SKM-1 (cell line): ENCODE measurements at regions not wholly inside any gene's neighbourhood (a gene's known extent, or its start where the extent isn't known, plus 50 kb on each side); places are given as distances from the start of the nearest gene placed in this dataset.

Experiments used
- DNase-seq: peaks from one replicate; lab custom pipeline; 2025; ENCODE audit not compliant: unreplicated experiment; lab: John Stamatoyannopoulos, UW

DNA sequence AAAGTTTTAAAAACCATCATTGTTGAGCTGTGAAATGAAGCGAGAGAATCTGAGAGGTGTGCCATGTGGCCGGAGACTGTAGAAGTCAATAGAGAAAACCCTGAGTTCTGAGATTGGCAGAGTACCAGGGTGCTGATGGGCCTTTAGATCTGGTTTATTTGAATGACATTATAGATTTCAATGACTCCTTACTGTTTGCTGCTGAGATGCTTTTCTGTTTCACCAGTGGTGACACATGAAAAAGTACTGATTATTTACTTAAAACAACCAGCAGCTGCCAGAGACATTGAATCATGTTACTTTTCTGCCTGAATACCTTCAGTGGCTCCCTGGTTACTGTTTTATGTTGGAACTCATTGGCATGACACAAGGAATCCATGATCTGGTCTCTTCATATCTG, 602.7 kb upstream of the ZNF804A start:
- no peak for DNase-seq

DNA sequence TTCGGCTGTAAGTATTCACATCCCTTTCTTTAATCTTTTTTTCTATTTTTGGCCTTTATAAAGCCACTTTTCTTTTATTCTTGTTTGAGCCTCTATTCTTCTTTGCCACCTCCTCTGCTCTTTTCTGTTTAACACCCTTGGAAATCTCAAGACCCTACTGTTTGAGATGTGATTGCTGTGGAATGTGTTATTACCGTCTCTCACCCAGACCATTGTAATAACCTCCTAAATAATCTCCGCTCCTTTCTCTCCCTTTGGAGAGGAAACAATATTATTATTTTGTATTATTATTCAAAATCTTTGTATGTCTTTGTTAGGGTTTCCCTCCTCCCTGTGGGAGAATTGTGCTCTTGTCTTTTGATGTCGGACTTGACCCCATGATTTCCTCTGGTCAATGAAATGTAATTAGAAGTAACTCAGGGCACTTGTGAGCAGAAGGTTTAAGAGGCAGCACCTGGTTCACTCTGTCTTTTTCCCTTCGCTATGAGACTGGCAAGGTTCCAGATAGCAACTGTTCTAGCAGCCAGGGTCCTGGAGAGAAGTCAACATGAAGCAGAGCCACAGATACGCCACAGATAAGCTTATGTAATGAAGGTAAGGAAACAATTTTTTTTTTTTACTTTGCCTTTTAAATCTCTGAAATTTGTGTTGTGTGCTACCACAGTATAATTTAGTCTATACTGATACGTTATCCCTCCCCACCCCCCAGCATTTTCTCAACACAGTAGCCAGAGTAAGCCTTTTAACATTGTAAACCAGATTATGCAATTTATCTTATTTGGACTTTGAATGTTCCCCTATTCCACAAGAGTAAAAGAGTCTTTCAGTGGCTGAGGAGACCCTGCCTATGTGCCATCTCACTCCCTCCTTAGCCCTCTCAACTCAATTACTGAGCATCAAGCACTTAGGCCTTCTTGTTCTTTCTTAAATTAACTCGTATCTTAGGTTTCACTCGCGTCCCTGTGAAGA, 601.2 kb upstream of the ZNF804A start:
- DNase-seq: no peak

GRCh38 chr2:183998041-183998796, 600.1 kb upstream of the ZNF804A start:
- DNase-seq: no peak

GRCh38 chr2:183998797-183999190, 599.5 kb upstream of the ZNF804A start:
- no peak for DNase-seq

GRCh38 chr2:184004289-184004947, 593.9 kb upstream of the ZNF804A start:
- DNase-seq: no peak

- no peak for DNase-seq
These were observed 593.2 kb upstream of the ZNF804A start for GRCh38 chr2:184004948-184005672.

GRCh38 chr2:184006998-184007397, 591.3 kb upstream of the ZNF804A start:
- no peak for DNase-seq

DNA sequence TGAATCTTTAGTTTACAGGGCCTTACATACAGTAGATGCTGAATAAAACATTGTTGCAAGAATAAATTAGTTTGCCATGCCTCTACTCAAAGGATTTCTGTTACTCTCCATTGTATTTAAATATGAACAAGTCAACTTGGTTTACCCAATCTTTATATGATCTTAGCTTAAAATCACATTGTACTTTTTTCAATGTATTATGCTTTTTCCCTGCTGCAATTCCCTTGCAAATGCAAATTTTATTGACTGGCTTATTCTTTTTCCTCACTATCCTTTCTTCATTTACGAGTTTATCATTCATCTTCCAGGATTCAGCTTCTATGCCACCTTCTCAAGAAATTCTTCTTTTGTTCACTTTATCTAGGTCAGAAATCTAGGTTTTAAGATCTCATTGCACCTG, 571.4 kb upstream of the ZNF804A start:
- DNase-seq: no peak

DNA sequence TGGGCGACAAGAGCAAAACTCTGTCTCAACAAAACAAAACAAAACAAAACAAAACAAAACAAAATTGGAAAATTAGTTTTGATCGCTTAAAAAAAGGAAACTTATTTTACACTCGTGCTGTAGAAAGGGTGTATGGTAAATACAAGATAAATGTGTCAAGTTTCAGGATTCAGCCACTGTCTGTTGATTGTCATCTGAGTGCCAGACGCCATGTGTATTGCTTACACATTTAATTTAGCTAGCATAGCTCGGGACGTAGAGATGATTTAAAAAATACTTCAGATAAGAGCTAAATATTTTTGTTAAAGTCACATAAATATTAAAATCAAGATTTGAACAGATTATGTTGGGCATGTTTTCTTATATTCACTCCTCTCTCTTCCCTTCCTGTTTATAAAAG, 568.1 kb upstream of the ZNF804A start:
- DNase-seq: no peak

GRCh38 chr2:184030989-184031388, 567.3 kb upstream of the ZNF804A start:
- DNase-seq: no peak

DNA sequence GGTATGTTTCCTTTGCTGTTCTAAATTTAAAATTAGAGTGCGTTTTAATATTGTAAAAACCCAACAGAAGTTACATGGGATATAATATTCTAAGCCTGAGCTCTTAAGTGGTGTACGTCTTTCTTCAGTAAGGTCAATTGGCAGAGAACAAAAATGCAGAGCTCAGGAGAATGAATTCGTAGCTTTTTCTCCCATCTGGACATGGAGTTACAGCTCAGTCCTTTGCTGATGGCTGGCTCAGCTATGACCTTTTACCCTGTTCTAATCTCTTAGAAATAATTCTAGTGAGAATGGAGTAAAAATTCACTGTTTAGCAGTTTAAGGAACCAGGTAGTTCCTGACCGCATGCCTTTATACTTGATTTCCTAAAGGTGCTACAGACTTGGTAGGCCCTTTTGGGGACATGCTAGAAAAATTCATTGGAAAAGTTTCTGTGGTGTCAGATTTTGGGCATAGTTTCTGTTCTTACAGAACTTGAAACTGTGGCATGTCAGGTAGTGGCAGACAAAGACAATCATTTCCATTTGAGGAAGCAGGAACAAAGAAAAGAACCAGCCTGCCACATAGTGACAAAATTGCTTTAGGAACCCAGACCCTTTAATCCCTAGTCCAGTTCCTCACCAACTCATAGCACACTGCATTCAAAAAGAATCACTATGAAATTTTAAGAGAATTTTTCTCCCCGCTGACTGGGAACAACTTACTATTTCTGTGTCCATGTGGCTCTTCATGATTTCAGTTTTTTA, 566.8 kb upstream of the ZNF804A start:
- DNase-seq: no peak

GRCh38 chr2:184032983-184033382, 565.3 kb upstream of the ZNF804A start:
- DNase-seq: no peak

DNA sequence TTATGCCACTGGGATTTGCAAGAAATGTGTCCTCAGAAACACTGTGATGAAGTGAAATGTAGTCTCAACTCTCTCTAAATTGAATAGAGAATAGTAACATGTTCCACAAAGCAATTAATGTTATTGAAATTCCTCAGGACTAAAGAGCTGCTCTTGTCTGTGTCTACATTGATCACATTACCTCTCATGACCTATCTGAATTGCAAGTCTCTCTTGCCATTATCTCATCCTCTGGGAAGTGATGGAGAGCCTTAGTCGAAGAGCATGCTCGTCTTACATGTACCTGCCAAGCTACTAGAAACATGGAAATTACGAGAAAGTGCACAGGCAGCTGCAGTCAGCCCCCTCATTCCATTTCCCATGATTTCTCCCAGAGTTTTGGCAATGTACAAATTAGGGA, 561.1 kb upstream of the ZNF804A start:
- DNase-seq: no peak

- no peak for DNase-seq
These were observed 558.8 kb upstream of the ZNF804A start for GRCh38 chr2:184039493-184039892.

GRCh38 chr2:184040230-184040629, 558.1 kb upstream of the ZNF804A start:
- no peak for DNase-seq

DNA sequence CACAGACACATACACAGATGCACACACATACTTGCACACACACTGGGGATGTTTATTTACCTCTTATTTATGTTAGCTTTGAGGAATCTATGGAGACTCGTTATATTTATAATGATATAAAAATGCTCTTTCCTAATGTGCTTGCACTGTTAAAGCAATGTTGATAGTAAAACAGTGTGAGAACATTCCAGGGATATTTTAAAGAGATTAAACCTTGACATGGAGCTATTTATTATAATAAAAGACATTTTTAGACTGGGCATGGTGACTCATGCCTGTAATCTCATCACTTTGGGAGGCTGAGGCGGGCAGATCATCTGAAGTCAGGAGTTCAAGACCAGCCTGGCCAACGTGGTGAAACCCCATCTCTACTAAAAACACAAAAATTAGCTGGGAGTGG, 557.3 kb upstream of the ZNF804A start:
- DNase-seq: no peak

DNA sequence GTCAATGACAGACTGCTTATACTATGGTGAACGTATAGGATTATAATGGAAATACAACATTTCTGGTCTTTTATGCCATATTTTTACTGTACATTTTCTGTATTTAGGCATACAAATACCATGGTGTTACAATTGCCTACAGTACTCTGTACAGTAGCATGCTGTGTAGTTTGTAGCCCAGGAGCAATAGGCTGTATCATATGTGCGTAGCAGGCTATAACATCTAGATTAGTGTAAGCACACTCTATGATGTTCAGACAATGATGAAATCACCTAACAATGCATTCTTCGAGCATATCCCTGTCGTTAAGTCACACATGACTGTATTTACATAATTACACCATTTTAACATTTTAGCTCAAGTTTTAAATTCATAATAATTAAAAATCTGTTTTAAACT, 556.6 kb upstream of the ZNF804A start:
- no peak for DNase-seq

GRCh38 chr2:184047536-184047935, 550.8 kb upstream of the ZNF804A start:
- no peak for DNase-seq

DNA sequence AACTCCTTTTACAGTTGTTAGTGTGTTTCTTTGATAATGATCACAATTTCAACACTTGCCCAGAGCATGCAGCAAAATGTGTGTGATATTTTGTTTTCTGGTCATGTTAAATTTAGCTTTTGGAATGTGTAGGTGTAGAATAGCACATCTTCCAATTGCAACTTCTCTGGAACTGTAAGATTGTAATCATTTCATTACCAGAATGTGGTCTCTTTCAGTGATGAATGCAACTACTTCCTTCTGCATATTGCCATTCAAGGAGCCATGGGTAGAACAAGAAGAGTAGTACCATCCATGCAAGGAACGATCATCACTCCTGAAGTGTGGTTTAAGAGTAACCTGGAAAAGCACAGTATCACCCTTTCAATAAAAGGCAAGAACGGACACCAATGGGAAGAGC, 548.8 kb upstream of the ZNF804A start:
- no peak for DNase-seq

DNA sequence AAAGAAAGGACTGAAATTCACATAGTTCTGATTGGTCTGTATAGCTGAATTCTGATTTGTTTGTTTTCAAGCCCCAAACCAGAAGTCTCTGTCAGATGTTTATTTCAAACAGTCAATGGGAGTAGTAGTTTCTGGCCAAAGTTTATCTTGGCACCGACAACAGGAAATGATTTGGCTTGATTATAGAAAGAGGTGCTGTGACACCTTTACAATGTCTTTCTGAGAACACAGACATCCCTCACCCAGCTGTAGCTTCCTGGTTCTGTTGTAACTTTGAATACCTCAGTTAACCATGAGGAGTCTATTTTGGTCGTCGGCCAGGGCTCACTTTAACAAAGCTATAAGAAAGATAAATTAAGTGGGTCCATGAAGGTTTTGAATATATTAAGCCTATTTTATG, 545.0 kb upstream of the ZNF804A start:
- no peak for DNase-seq
